Keratinocyte (primary cell): ENCODE measurements at regions not wholly inside any gene's neighbourhood (a gene's known extent, or its start where the extent isn't known, plus 50 kb on each side); places are given as distances from the start of the nearest gene placed in this dataset.

ENCODE experiments used
- DNase-seq: peaks from one replicate; pipeline ENCODE4 v3.0.0-alpha.2; 2011; ENCODE audit warnings: low read depth, missing footprints, low spot score
- FAIRE-seq: peaks from 2 replicates; lab custom pipeline; 2011; peaks lifted over from hg19 to GRCh38; lab: Jason Lieb, UNC
- H2AFZ ChIP-seq: 2 replicates; pipeline ENCODE4 v1.6.0; 2012; ENCODE audit warnings: low read length, control low read depth, inconsistent platforms; ENCODE audit not compliant: control insufficient read depth
- H3K27ac ChIP-seq: 2 replicates; pipeline ENCODE4 v1.5.1; 2011; ENCODE audit warnings: low read length; ENCODE audit not compliant: control insufficient read depth, insufficient read depth
- H3K27me3 ChIP-seq: 3 replicates; pipeline ENCODE4 v1.6.0; 2011; ENCODE audit warnings: low read length; ENCODE audit not compliant: control insufficient read depth, insufficient read depth; ENCODE audit errors: extremely low read depth
- H3K36me3 ChIP-seq, 2 experiments: 2 replicates in 1 of 2; 3 replicates in 1 of 2; pipeline ENCODE4 v1.5.1; 2011; ENCODE audit warnings: low read length in 2 of 2, mild to moderate bottlenecking in 1 of 2; ENCODE audit not compliant: control insufficient read depth in 2 of 2, insufficient read depth in 2 of 2; ENCODE audit errors: extremely low read depth in 1 of 2
- H3K4me1 ChIP-seq: 3 replicates; pipeline ENCODE4 v1.5.1; 2011; ENCODE audit warnings: low read length; ENCODE audit not compliant: control insufficient read depth, insufficient read depth; ENCODE audit errors: extremely low read depth
- H3K4me2 ChIP-seq: 3 replicates; pipeline ENCODE4 v1.6.0; 2011; ENCODE audit warnings: low read depth, low read length; ENCODE audit not compliant: control insufficient read depth, insufficient read depth; ENCODE audit errors: extremely low read depth
- H3K4me3 ChIP-seq, 3 experiments: fragments of 200-600 bp in 1 of 3; sonication (generic) in 1 of 3; 2 replicates in 2 of 3; 3 replicates in 1 of 3; pipeline ENCODE4 v1.5.1; 2011 to 2016; ENCODE audit warnings: low read length in 3 of 3, mild to moderate bottlenecking in 3 of 3, control low read depth in 2 of 3, inconsistent platforms in 1 of 3, low read depth in 1 of 3, mixed read lengths in 1 of 3, mixed run types in 1 of 3, moderate library complexity in 1 of 3; ENCODE audit not compliant: control insufficient read depth in 2 of 3, insufficient read depth in 2 of 3; ENCODE audit errors: extremely low read depth in 1 of 3
- H3K79me2 ChIP-seq: 2 replicates; pipeline ENCODE4 v1.6.0; 2012; ENCODE audit warnings: low read length; ENCODE audit not compliant: control insufficient read depth, insufficient read depth
- H3K9ac ChIP-seq: 3 replicates; pipeline ENCODE4 v1.6.0; 2011; ENCODE audit warnings: low read length; ENCODE audit not compliant: control insufficient read depth, insufficient read depth; ENCODE audit errors: extremely low read depth
- H3K9me1 ChIP-seq: 3 replicates; pipeline ENCODE4 v1.6.0; 2011; ENCODE audit warnings: low read length; ENCODE audit not compliant: control insufficient read depth, insufficient read depth; ENCODE audit errors: extremely low read depth
- H3K9me3 ChIP-seq: 2 replicates; pipeline ENCODE4 v1.5.1; 2012; ENCODE audit warnings: low read depth, low read length; ENCODE audit not compliant: control insufficient read depth
- H4K20me1 ChIP-seq: 3 replicates; pipeline ENCODE4 v1.6.0; 2011; ENCODE audit warnings: low read length; ENCODE audit not compliant: control insufficient read depth, insufficient read depth; ENCODE audit errors: extremely low read depth
- CTCF ChIP-seq, 3 experiments: IDR thresholded peaks in 1 of 3; conservative IDR thresholded peaks in 1 of 3; optimal IDR thresholded peaks in 1 of 3; 2 replicates in 2 of 3; 3 replicates in 1 of 3; pipeline versions ENCODE3 to v1.5.1; 2011; ENCODE audit warnings: low read length in 3 of 3, mild to moderate bottlenecking in 3 of 3, moderate library complexity in 2 of 3, control low read depth in 1 of 3, inconsistent platforms in 1 of 3; ENCODE audit not compliant: insufficient read depth in 2 of 3; ENCODE audit errors: extremely low read depth in 1 of 3
- EZH2 ChIP-seq: IDR thresholded peaks from one replicate; pipeline ENCODE4 v1.6.1; 2012; ENCODE audit warnings: inconsistent platforms, mild to moderate bottlenecking, low read length, moderate library complexity
- dilution Hi-C: fragments of 300-500 bp; cut with MboI; formaldehyde crosslinking; loops from one replicate; pipeline ENCODE4 v1.7.0; 2020; ENCODE audit warnings: low sequenced_read_pairs; ENCODE audit not compliant: extremely low pct_ligation_motif_present

GRCh38 chr14:105986894-105987284 lies 460.5 kb downstream of the TMEM121 start:
- no peak for FAIRE-seq
- H3K27ac ChIP-seq = no peak overlapping the region
- no peaks in the 10 kb centered on the region for H3K79me2 ChIP-seq

GRCh38 chr14:105987563-105987962 lies 461.2 kb downstream of the TMEM121 start:
- Histone ChIP-seq H3K4me2 (no peak overlapping the region), H3K9ac (no peak overlapping the region), H3K4me3 (no peak overlapping the region), H3K27ac (no peak overlapping the region), H3K27me3 (no peaks in the 10 kb centered on the region), H3K9me3 (no peaks in the 10 kb centered on the region), H3K36me3 (no peaks in the 10 kb centered on the region), H3K4me1 (no peaks in the 10 kb centered on the region), H4K20me1 (no peaks in the 10 kb centered on the region), H3K9me1 (no peaks in the 10 kb centered on the region), H2AFZ (no peak overlapping the region), H3K79me2 (no peaks in the 10 kb centered on the region)
- no peak for TF ChIP-seq CTCF (optimal IDR thresholded peaks at IDR 0.05 in 1 of 3, IDR thresholded peaks at IDR 0.05 in 1 of 3, conservative IDR thresholded peaks at IDR 0.05 in 1 of 3; ENCODE audit: extremely low read depth in 1 of 3, insufficient read depth in 2 of 3, low read length in 3 of 3)
- TF ChIP-seq EZH2 = no peak
- DNase-seq (no peak), FAIRE-seq (no peak)
- dilution Hi-C loops = no loop called here

More at GRCh38 chr14:105986894-105987284, 460.5 kb downstream of the TMEM121 start:
- Histone ChIP-seq H3K9ac (no peak overlapping the region), H3K9me1 (no peaks in the 10 kb centered on the region), H2AFZ (no peak overlapping the region), H3K4me2 (no peak overlapping the region), H3K36me3 (no peaks in the 10 kb centered on the region), H3K4me1 (no peaks in the 10 kb centered on the region), H4K20me1 (no peaks in the 10 kb centered on the region), H3K4me3 (no peak overlapping the region), H3K9me3 (no peaks in the 10 kb centered on the region), H3K27me3 (no peaks in the 10 kb centered on the region)
- no peak for DNase-seq
- no peak for TF ChIP-seq EZH2
- TF ChIP-seq CTCF (optimal IDR thresholded peaks at IDR 0.05 in 1 of 3, IDR thresholded peaks at IDR 0.05 in 1 of 3, conservative IDR thresholded peaks at IDR 0.05 in 1 of 3; ENCODE audit: extremely low read depth in 1 of 3, insufficient read depth in 2 of 3, low read length in 3 of 3) = no peak
- dilution Hi-C loops = no loop called here
